ENCODE measurements at regions not wholly inside any gene's neighbourhood (a gene's known extent, or its start where the extent isn't known, plus 50 kb on each side); places are given as distances from the start of the nearest gene placed in this dataset.

DNA sequence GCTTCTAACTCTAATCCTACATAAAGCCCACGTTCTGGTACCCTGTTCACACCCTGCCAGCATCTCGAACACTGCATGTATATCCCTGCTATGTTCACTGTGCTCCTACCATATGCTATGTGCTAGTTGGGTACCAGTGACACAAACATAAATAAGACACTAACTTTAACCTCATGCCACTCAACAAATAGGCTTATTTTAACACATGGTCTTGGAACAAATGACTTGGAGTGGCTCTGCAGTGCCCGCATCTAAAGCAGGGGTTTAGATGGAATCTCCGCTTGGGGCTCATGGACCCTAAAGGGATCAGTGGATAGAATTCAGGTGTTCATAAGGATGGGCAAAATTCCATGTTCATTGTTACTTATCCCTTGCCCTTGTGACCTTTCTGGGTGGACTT is 175.7 kb upstream of the ZKSCAN2 start:
- no peak overlapping the region for H3K14ac ChIP-seq (ENCODE audit: insufficient read length)
- H3K27ac ChIP-seq (ENCODE audit: low read depth, low read length), result no peak overlapping the region
- no peak overlapping the region for H3K4me2 ChIP-seq (ENCODE audit: insufficient read depth in 1 of 2, low read depth in 2 of 2, low read length in 2 of 2)
- H3K4me1 ChIP-seq (replicated peaks in 1 of 4; ENCODE audit: control insufficient read depth in 3 of 4, insufficient read depth in 4 of 4, low read length in 3 of 4), result peaks cover 0 to 5% (median 0%) of the 10 kb centered on the region in 4 experiments; a peak in 1 of 7 replicates
- no peak for FAIRE-seq
- no peak overlapping the region for H2AK5ac ChIP-seq (ENCODE audit: low read depth, low read length)
- H3K4ac ChIP-seq (replicated peaks; ENCODE audit: insufficient read length, low read depth, low read length), result no peak overlapping the region
- H3K9me3 ChIP-seq (ENCODE audit: insufficient read depth in 2 of 2, low read depth in 1 of 2, low read length in 1 of 2), result peaks cover 0 to under 1% of the 10 kb centered on the region in 2 experiments; a peak in 1 of 4 replicates
- TF ChIP-seq HDAC6 (IDR thresholded peaks at IDR 0.05; ENCODE audit: low read depth, low read length) (no peak), GABPA (IDR thresholded peaks at IDR 0.05; ENCODE audit: borderline replicate concordance, insufficient read depth, low read length) (no peak), POU5F1 (IDR thresholded peaks at IDR 0.05; ENCODE audit: low read depth, low read length) (no peak), FOSL1 (IDR thresholded peaks at IDR 0.05; ENCODE audit: insufficient read depth, low read depth, low read length) (no peak), CBX5 (IDR thresholded peaks at IDR 0.05; ENCODE audit: low read depth, low read length) (no peak), SRF (IDR thresholded peaks at IDR 0.05; ENCODE audit: low read depth, low read length) (no peak), EP300 (IDR thresholded peaks at IDR 0.05; ENCODE audit: borderline replicate concordance in 1 of 2, low read depth in 2 of 2, low read length in 2 of 2) (no peak)
- TF ChIP-seq, protein P1, sequence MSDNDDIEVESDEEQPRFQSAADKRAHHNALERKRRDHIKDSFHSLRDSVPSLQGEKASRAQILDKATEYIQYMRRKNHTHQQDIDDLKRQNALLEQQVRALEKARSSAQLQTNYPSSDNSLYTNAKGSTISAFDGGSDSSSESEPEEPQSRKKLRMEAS (IDR thresholded peaks at IDR 0.05), result no peak
- H4K91ac ChIP-seq (replicated peaks; ENCODE audit: insufficient read length, low read length), result no peak overlapping the region
- H3K9ac ChIP-seq (replicated peaks in 1 of 4; ENCODE audit: extremely low read depth in 1 of 4, low read depth in 3 of 4, low read length in 3 of 4), result no peak overlapping the region
- H2BK12ac ChIP-seq (ENCODE audit: low read depth, low read length), result no peak overlapping the region
- H2AFZ ChIP-seq (ENCODE audit: low read length), result no peak overlapping the region
- H4K20me1 ChIP-seq (replicated peaks in 1 of 2; ENCODE audit: control insufficient read depth in 1 of 2, insufficient read depth in 2 of 2, low read length in 2 of 2), result no peaks in the 10 kb centered on the region
- no peak overlapping the region for H3K23ac ChIP-seq (ENCODE audit: insufficient read length)
- no peaks in the 10 kb centered on the region for H3K36me3 ChIP-seq (ENCODE audit: control insufficient read depth in 2 of 4, insufficient read depth in 4 of 4, low read length in 3 of 4)
- H2BK20ac ChIP-seq (ENCODE audit: low read length), result no peak overlapping the region
- H3K23me2 ChIP-seq (ENCODE audit: low read depth, low read length), result no peaks in the 10 kb centered on the region
- H4K5ac ChIP-seq (ENCODE audit: insufficient read length, low read depth, low read length), result no peak overlapping the region
- no peaks in the 10 kb centered on the region for H3K79me2 ChIP-seq (ENCODE audit: control insufficient read depth in 1 of 2, insufficient read depth in 2 of 2, low read length in 2 of 2)
- CTCF ChIA-PET (ENCODE audit: partially characterized antibody), result no interaction called here
- no peak overlapping the region for H2BK15ac ChIP-seq (ENCODE audit: low read length)
- H2BK120ac ChIP-seq (replicated peaks; ENCODE audit: low read depth, low read length), result no peak overlapping the region
- DNase-seq (ENCODE audit: low read depth in 1 of 2, low spot score in 2 of 2), result no peak
- POLR2A ChIA-PET (ENCODE audit: partially characterized antibody), result no interaction called here
- H3K79me1 ChIP-seq (ENCODE audit: low read depth, low read length), result no peaks in the 10 kb centered on the region
- no peak overlapping the region for H3K4me3 ChIP-seq (ENCODE audit: extremely low read depth in 1 of 4, insufficient read depth in 2 of 4, low read depth in 3 of 4, low read length in 4 of 4)
- H3K27me3 ChIP-seq (replicated peaks in 1 of 4; ENCODE audit: control insufficient read depth in 3 of 4, extremely low read depth in 1 of 4, insufficient read depth in 3 of 4, low read length in 3 of 4), result no peaks in the 10 kb centered on the region
- 82% methylated on average over 4 of the region's 4 CpGs; no CpG with 5 or more reads in 1 of the 2 experiments for WGBS, 2 experiments (ENCODE audit: extremely low coverage in 1 of 2, insufficient coverage in 1 of 2, insufficient read length in 1 of 2, insufficient replicate concordance in 2 of 2, low coverage in 1 of 2, low lambda C conversion rate in 2 of 2, missing lambda C conversion rate in 1 of 2)
- no peak overlapping the region for H2BK5ac ChIP-seq (ENCODE audit: low read depth, low read length)
- H3K18ac ChIP-seq (ENCODE audit: extremely low read depth, low read length), result no peak overlapping the region
- no peak overlapping the region for H3K56ac ChIP-seq (replicated peaks; ENCODE audit: insufficient read length, low read depth, low read length)
- H4K8ac ChIP-seq (ENCODE audit: extremely low read depth, insufficient read depth, low read length), result no peak overlapping the region

All from H1 (cell line).